ENCODE measurements at regions not wholly inside any gene's neighbourhood (a gene's known extent, or its start where the extent isn't known, plus 50 kb on each side); places are given as distances from the start of the nearest gene placed in this dataset.

DNA sequence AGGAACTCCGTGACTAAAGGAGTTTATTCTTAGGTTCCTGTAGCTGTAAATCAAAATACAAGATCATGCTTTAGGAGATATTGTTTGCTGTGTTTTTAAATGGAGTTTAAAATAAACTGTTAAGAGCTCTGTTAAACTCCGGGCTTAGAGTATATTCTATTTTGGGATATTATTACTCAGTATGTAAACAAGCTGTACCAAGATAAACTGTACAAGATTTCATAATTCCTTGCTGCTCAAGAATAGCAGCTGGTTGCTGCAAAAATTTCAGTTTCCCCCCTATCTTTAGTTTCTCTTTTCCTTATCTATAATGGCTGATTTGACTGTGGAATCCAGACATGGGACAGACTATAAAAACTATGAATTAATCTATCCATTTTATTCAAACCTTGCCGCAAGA is 215.7 kb downstream of the HTR7 start:
- H3K27me3 ChIP-seq (ENCODE audit: control insufficient read depth in 5 of 5, insufficient read depth in 4 of 5, low read length in 5 of 5), result no peaks in the 10 kb centered on the region
- no peak overlapping the region for H3K27ac ChIP-seq (ENCODE audit: low read depth, low read length)
- no peaks in the 10 kb centered on the region for H3K36me3 ChIP-seq (ENCODE audit: control insufficient read depth in 5 of 5, insufficient read depth in 5 of 5, low read length in 5 of 5)
- H3K9me3 ChIP-seq (ENCODE audit: control insufficient read depth in 5 of 5, low read length in 5 of 5), result no peaks in the 10 kb centered on the region
- H3K4me1 ChIP-seq (ENCODE audit: control insufficient read depth in 5 of 5, insufficient read depth in 5 of 5, low read length in 5 of 5), result no peaks in the 10 kb centered on the region
- H3K4me3 ChIP-seq (ENCODE audit: low read depth in 1 of 5, low read length in 5 of 5), result no peak overlapping the region
- H3K9ac ChIP-seq (ENCODE audit: low read length in 5 of 5), result no peak overlapping the region

DNA sequence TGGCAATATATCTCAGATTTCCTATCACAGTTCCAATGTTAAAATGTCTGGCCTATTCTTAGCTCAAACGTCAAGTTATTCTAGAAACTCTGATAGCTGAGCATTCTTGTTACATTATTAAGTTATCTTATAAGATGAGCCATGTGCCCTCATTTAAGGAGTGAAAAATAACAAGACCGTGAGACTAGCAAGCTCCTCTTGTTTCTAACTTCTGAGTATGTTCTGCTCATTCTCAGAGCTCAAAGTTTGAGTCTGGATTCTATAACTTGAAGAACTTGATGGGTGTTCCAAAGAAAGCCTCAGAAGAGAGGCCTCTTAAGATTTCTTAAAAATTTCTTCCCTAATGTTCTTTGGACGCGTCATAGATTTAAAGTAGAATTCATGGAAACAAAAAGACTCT is 215.2 kb downstream of the HTR7 start:
- H3K27ac ChIP-seq (ENCODE audit: low read depth, low read length), result no peak overlapping the region
- no peak overlapping the region for H3K4me3 ChIP-seq (ENCODE audit: low read depth in 1 of 5, low read length in 5 of 5)
- H3K36me3 ChIP-seq (ENCODE audit: control insufficient read depth in 5 of 5, insufficient read depth in 5 of 5, low read length in 5 of 5), result no peaks in the 10 kb centered on the region
- H3K27me3 ChIP-seq (ENCODE audit: control insufficient read depth in 5 of 5, insufficient read depth in 4 of 5, low read length in 5 of 5), result no peaks in the 10 kb centered on the region
- no peaks in the 10 kb centered on the region for H3K4me1 ChIP-seq (ENCODE audit: control insufficient read depth in 5 of 5, insufficient read depth in 5 of 5, low read length in 5 of 5)
- H3K9me3 ChIP-seq (ENCODE audit: control insufficient read depth in 5 of 5, low read length in 5 of 5), result no peaks in the 10 kb centered on the region
- no peak overlapping the region for H3K9ac ChIP-seq (ENCODE audit: low read length in 5 of 5)

DNA sequence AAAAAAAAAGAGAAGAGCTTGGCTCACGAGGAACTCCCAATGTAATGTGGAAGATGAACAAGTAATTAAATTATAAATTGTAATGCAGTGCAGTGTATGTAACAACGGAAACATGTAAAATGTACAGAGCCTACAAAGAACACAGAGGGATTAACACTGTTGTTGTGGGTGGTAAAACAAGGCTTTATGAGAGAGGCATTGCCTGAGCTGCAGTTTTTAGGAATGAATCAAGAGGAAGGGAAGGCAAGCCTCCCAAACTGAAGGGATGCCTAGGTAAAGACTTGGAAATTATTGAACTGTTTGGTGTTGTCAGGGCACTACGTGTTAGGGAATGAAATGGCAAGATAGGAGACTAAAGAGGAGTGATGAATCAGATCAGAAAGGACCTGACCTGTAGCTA is 213.7 kb downstream of the HTR7 start:
- H3K27ac ChIP-seq (ENCODE audit: low read depth, low read length), result no peak overlapping the region
- no peak overlapping the region for H3K9ac ChIP-seq (ENCODE audit: low read length in 5 of 5)
- no peak overlapping the region for H3K4me3 ChIP-seq (ENCODE audit: low read depth in 1 of 5, low read length in 5 of 5)
- no peaks in the 10 kb centered on the region for H3K36me3 ChIP-seq (ENCODE audit: control insufficient read depth in 5 of 5, insufficient read depth in 5 of 5, low read length in 5 of 5)
- no peaks in the 10 kb centered on the region for H3K9me3 ChIP-seq (ENCODE audit: control insufficient read depth in 5 of 5, low read length in 5 of 5)
- no peaks in the 10 kb centered on the region for H3K4me1 ChIP-seq (ENCODE audit: control insufficient read depth in 5 of 5, insufficient read depth in 5 of 5, low read length in 5 of 5)
- no peaks in the 10 kb centered on the region for H3K27me3 ChIP-seq (ENCODE audit: control insufficient read depth in 5 of 5, insufficient read depth in 4 of 5, low read length in 5 of 5)

DNA sequence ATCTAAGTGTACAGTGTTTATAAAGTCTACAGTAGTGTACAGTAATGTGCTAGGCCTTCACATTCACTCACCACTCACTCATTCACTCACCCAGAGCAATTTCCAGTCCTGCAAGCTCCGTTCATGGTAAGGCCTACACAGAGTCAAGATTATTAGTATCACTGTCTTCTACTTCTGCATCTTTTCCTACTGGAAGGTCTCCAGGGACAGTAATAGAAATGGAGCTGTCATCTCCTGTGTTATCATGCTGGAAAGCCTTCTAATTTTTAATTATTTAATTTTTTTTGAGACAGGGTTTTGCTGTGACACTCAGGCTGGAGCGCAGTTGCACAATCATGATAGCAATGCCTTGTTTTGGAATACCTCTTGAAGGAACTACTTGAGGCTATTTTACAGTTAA is 207.0 kb downstream of the HTR7 start:
- no peaks in the 10 kb centered on the region for H3K4me1 ChIP-seq (ENCODE audit: control insufficient read depth in 5 of 5, insufficient read depth in 5 of 5, low read length in 5 of 5)
- no peaks in the 10 kb centered on the region for H3K9me3 ChIP-seq (ENCODE audit: control insufficient read depth in 5 of 5, low read length in 5 of 5)
- no peak overlapping the region for H3K9ac ChIP-seq (ENCODE audit: low read length in 5 of 5)
- no peaks in the 10 kb centered on the region for H3K36me3 ChIP-seq (ENCODE audit: control insufficient read depth in 5 of 5, insufficient read depth in 5 of 5, low read length in 5 of 5)
- H3K27ac ChIP-seq (ENCODE audit: low read depth, low read length), result no peak overlapping the region
- H3K27me3 ChIP-seq (ENCODE audit: control insufficient read depth in 5 of 5, insufficient read depth in 4 of 5, low read length in 5 of 5), result no peaks in the 10 kb centered on the region
- no peak overlapping the region for H3K4me3 ChIP-seq (ENCODE audit: low read depth in 1 of 5, low read length in 5 of 5)

DNA sequence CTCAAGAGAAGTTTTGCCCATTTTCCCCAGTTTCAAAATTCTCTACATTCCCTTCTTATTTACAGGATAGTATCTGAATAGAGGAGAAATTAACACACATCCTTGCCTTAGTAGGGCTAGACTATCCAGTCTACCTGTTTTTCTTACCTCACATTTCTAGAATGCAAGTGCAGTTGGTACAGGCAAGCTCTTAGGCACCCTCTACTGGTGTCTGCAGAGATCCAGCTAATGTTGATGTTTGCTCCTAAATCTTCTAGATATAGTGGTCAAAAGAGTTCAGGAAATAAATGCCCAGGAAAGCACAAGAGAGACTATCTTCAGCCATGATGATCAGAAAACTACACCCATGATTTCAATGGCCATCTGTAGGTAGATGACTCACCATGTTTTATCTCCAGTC is 205.3 kb downstream of the HTR7 start:
- Histone ChIP-seq H3K9me3 (ENCODE audit: control insufficient read depth in 5 of 5, low read length in 5 of 5) (no peaks in the 10 kb centered on the region), H3K27ac (ENCODE audit: low read depth, low read length) (no peak overlapping the region), H3K36me3 (ENCODE audit: control insufficient read depth in 5 of 5, insufficient read depth in 5 of 5, low read length in 5 of 5) (no peaks in the 10 kb centered on the region), H3K4me3 (ENCODE audit: low read depth in 1 of 5, low read length in 5 of 5) (no peak overlapping the region), H3K27me3 (ENCODE audit: control insufficient read depth in 5 of 5, insufficient read depth in 4 of 5, low read length in 5 of 5) (no peaks in the 10 kb centered on the region), H3K9ac (ENCODE audit: low read length in 5 of 5) (no peak overlapping the region), H3K4me1 (ENCODE audit: control insufficient read depth in 5 of 5, insufficient read depth in 5 of 5, low read length in 5 of 5) (no peaks in the 10 kb centered on the region)

DNA sequence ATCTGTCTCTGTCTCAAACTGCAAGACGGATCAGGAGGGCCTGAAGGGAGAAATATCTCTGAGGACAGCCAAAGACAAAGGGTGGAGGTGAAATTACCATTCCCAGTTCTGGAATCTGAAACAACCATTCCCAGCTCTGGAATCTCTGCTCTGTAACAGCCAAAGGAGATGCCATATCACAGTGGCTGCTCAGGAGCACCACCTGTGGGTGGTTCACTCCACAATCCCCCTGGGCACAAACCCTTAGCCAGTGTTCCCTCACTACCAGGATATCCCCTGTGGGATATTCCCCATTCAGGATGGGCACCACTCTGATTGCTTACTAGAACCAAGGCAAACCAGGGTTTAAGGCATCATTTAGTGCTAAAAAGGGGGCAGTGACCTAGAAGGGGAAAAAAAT is 199.0 kb downstream of the HTR7 start:
- no peaks in the 10 kb centered on the region for H3K36me3 ChIP-seq (ENCODE audit: control insufficient read depth in 5 of 5, insufficient read depth in 5 of 5, low read length in 5 of 5)
- no peaks in the 10 kb centered on the region for H3K4me1 ChIP-seq (ENCODE audit: control insufficient read depth in 5 of 5, insufficient read depth in 5 of 5, low read length in 5 of 5)
- no peak overlapping the region for H3K9ac ChIP-seq (ENCODE audit: low read length in 5 of 5)
- no peak overlapping the region for H3K27ac ChIP-seq (ENCODE audit: low read depth, low read length)
- peaks cover 0 to 5% (median 0%) of the 10 kb centered on the region in 5 donors for H3K9me3 ChIP-seq (ENCODE audit: control insufficient read depth in 5 of 5, low read length in 5 of 5)
- no peak overlapping the region for H3K4me3 ChIP-seq (ENCODE audit: low read depth in 1 of 5, low read length in 5 of 5)
- H3K27me3 ChIP-seq (ENCODE audit: control insufficient read depth in 5 of 5, insufficient read depth in 4 of 5, low read length in 5 of 5), result no peaks in the 10 kb centered on the region

DNA sequence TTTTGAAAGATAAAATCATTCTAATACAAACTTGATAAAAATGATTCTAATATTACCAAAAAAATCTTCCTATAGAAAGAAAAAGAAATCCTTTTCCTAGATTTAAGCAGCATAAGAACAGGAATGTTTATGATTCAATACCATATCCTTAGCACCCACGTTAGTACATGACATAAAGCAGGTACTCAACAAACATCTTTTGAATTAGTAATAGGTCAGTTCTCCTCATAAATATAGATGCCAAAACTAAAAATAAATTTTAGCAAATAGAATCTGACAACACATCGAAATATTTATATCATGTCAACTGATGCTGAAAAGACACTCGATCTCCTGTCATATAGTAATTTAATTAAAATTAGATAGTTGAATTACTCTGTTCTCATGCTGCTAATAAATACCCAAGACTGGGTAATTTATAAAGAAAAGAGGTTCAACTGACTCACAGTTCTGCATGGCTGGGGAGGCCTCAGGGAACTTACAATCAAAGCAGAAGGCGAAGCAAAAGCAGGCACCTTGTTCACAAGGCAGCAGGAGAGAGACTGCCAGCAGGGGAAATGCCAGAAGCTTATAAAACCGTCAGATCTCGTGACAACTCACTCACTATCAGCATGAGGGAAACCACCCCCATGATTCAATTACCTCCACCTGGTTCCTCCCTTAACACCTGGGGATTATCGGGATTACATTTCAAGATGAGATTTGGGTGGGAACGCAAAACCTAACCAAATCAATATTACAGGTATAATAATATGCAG is 191.8 kb downstream of the HTR7 start:
- Histone ChIP-seq H3K27me3 (ENCODE audit: control insufficient read depth in 5 of 5, insufficient read depth in 4 of 5, low read length in 5 of 5) (no peaks in the 10 kb centered on the region), H3K9ac (ENCODE audit: low read length in 5 of 5) (no peak overlapping the region), H3K9me3 (ENCODE audit: control insufficient read depth in 5 of 5, low read length in 5 of 5) (no peaks in the 10 kb centered on the region), H3K4me3 (ENCODE audit: low read depth in 1 of 5, low read length in 5 of 5) (no peak overlapping the region), H3K4me1 (ENCODE audit: control insufficient read depth in 5 of 5, insufficient read depth in 5 of 5, low read length in 5 of 5) (no peaks in the 10 kb centered on the region), H3K36me3 (ENCODE audit: control insufficient read depth in 5 of 5, insufficient read depth in 5 of 5, low read length in 5 of 5) (no peaks in the 10 kb centered on the region), H3K27ac (ENCODE audit: low read depth, low read length) (no peak overlapping the region)

DNA sequence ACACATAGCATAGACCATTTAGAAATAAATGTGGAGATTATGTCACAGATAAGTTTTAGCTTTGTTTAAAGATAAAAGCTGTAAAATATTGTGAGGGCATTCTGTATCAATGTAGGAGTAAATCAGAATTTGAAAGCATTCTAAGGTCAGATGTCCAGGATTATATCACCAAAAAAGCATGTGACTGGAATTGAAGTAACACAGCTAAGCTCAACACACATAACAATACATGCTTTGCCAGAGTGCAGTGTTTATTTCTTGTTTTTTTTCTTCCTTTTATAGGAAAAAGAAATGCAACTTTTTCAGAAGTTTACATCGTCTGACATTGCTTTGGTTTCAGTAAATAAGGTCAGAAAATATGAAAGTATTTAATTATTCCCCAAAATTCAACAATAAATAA is 183.4 kb downstream of the HTR7 start:
- H3K27ac ChIP-seq (ENCODE audit: low read depth, low read length), result no peak overlapping the region
- no peaks in the 10 kb centered on the region for H3K27me3 ChIP-seq (ENCODE audit: control insufficient read depth in 5 of 5, insufficient read depth in 4 of 5, low read length in 5 of 5)
- no peak overlapping the region for H3K9ac ChIP-seq (ENCODE audit: low read length in 5 of 5)
- no peaks in the 10 kb centered on the region for H3K4me1 ChIP-seq (ENCODE audit: control insufficient read depth in 5 of 5, insufficient read depth in 5 of 5, low read length in 5 of 5)
- H3K9me3 ChIP-seq (ENCODE audit: control insufficient read depth in 5 of 5, low read length in 5 of 5), result no peaks in the 10 kb centered on the region
- no peak overlapping the region for H3K4me3 ChIP-seq (ENCODE audit: low read depth in 1 of 5, low read length in 5 of 5)
- H3K36me3 ChIP-seq (ENCODE audit: control insufficient read depth in 5 of 5, insufficient read depth in 5 of 5, low read length in 5 of 5), result no peaks in the 10 kb centered on the region

DNA sequence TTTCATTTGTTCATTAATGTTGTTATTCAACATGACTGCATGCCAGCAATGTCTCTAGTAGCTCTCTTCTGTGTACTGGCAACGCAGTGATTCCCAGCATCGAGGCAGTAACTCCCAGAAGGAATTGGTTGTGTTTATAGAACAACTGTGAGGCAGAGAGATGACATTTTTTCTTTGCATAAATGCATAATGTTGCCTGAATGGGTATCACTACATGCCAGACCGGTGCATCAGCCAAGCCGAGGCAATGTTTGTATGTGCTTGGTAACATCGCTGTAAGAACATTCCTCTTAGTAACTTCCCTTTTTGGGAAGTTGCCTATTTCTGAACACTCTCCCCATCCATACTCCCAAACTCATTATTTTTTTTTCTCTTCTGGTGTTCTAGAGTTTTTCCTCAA is 182.9 kb downstream of the HTR7 start:
- H3K27me3 ChIP-seq (ENCODE audit: control insufficient read depth in 5 of 5, insufficient read depth in 4 of 5, low read length in 5 of 5), result no peaks in the 10 kb centered on the region
- H3K9me3 ChIP-seq (ENCODE audit: control insufficient read depth in 5 of 5, low read length in 5 of 5), result no peaks in the 10 kb centered on the region
- no peaks in the 10 kb centered on the region for H3K4me1 ChIP-seq (ENCODE audit: control insufficient read depth in 5 of 5, insufficient read depth in 5 of 5, low read length in 5 of 5)
- H3K4me3 ChIP-seq (ENCODE audit: low read depth in 1 of 5, low read length in 5 of 5), result no peak overlapping the region
- H3K9ac ChIP-seq (ENCODE audit: low read length in 5 of 5), result no peak overlapping the region
- no peak overlapping the region for H3K27ac ChIP-seq (ENCODE audit: low read depth, low read length)
- no peaks in the 10 kb centered on the region for H3K36me3 ChIP-seq (ENCODE audit: control insufficient read depth in 5 of 5, insufficient read depth in 5 of 5, low read length in 5 of 5)

DNA sequence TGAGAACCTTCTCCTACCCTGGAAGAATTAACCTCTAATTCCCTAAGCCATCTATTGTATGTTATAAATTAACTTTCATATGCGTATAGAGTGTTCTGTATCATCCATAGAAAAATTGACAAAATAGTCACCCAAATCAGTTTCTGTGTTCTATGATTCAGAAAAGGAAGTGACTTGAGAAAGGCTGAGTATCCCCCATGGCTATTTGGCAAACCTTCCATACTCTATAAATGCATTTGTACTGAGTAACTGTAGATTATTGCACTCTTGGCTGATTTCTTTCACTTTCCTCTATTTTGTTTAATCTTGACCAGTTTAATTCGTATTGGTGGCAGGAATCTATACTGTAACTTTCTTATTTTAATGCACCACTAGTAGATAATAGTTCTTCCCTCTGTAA is 182.2 kb downstream of the HTR7 start:
- H3K36me3 ChIP-seq (ENCODE audit: control insufficient read depth in 5 of 5, insufficient read depth in 5 of 5, low read length in 5 of 5), result no peaks in the 10 kb centered on the region
- H3K9me3 ChIP-seq (ENCODE audit: control insufficient read depth in 5 of 5, low read length in 5 of 5), result no peaks in the 10 kb centered on the region
- no peaks in the 10 kb centered on the region for H3K27me3 ChIP-seq (ENCODE audit: control insufficient read depth in 5 of 5, insufficient read depth in 4 of 5, low read length in 5 of 5)
- H3K4me1 ChIP-seq (ENCODE audit: control insufficient read depth in 5 of 5, insufficient read depth in 5 of 5, low read length in 5 of 5), result no peaks in the 10 kb centered on the region
- H3K27ac ChIP-seq (ENCODE audit: low read depth, low read length), result no peak overlapping the region
- no peak overlapping the region for H3K9ac ChIP-seq (ENCODE audit: low read length in 5 of 5)
- no peak overlapping the region for H3K4me3 ChIP-seq (ENCODE audit: low read depth in 1 of 5, low read length in 5 of 5)
